Tibial artery (tissue), 4 donors: ENCODE measurements at regions not wholly inside any gene's neighbourhood (a gene's known extent, or its start where the extent isn't known, plus 50 kb on each side); places are given as distances from the start of the nearest gene placed in this dataset.

Source experiments
- DNase-seq, 2 donors: peaks; one replicate each; pipeline ENCODE4 v3.0.0-alpha.2; 2019
- H3K27ac ChIP-seq, 2 donors: fragments of 200-600 bp; sonication (generic) in 1 of 2; 1 replicate in 1 of 2; 2 replicates in 1 of 2; pipeline ENCODE4 v1.5.1; 2018 to 2019; ENCODE audit warnings: mild to moderate bottlenecking in 1 of 2
- H3K27me3 ChIP-seq, 2 donors: fragments of 200-600 bp; sonication (generic) in 1 of 2; one replicate each; pipeline versions ENCODE4 v1.5.1 to v1.6.0; 2016 to 2019
- H3K36me3 ChIP-seq, 3 donors: fragments of 200-600 bp; sonication (generic) in 2 of 3; one replicate each; pipeline ENCODE4 v1.5.1; 2016 to 2019; ENCODE audit warnings: mild to moderate bottlenecking in 2 of 3
- H3K4me1 ChIP-seq, 4 donors: fragments of 200-600 bp; sonication (generic) in 2 of 4; 1 replicate in 3 of 4; 2 replicates in 1 of 4; pipeline ENCODE4 v1.5.1; 2016 to 2019
- H3K4me3 ChIP-seq, 2 donors: fragments of 200-600 bp; sonication (generic) in 1 of 2; 1 replicate in 1 of 2; 2 replicates in 1 of 2; pipeline ENCODE4 v1.5.1; 2018 to 2019; ENCODE audit warnings: mild to moderate bottlenecking in 2 of 2
- H3K9me3 ChIP-seq, 3 donors: fragments of 200-600 bp; sonication (generic) in 1 of 3; one replicate each; pipeline ENCODE4 v1.5.1; 2016 to 2019
- intact Hi-C: fragments of 100-400 bp; cut with DNase I; formaldehyde crosslinking; loops from one replicate; pipeline ENCODE4 v1.15.0; 2023; ENCODE audit warnings: low total_unique reads
- TF ChIP-seq, protein P1 (sequence below), 2 experiments: fragments of 200-600 bp in 1 of 2; fragments of 450-650 bp in 1 of 2; IDR thresholded peaks; one replicate each; pipeline ENCODE4 v1.5.1; 2017 to 2019; ENCODE audit warnings: antibody characterized with exemption in 2 of 2, mild to moderate bottlenecking in 1 of 2, moderate library complexity in 1 of 2

DNA sequence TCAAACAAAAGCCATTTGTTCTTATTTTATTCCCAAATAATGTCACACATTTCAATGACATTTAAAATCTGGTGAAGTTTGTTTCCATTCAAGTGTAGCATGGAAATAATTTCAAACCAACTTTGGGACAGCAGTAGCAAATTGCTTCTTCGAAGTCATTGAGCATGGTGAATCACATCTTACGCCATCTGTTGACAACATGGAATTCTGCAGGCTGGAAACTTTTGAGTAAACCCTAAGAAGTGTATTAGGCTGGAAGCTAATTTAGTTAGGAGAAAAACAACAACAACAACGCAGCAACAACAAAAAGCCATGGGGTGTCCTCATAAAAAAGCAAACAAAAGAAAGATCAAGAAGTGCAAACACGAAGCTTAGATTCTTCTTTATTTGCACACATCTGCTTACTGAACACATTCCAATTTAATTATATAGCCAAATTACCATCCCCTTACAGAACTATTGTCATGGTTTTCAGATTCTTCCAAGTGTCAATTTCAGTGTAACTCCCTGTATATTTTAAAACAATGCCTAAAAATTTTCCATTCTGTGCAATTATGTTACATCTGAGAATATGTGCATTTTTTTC is 659.0 kb upstream of the CDH7 start:
- Histone ChIP-seq H3K27me3 (no peaks in the 10 kb centered on the region), H3K27ac (no peak overlapping the region), H3K36me3 (no peaks in the 10 kb centered on the region), H3K4me3 (no peak overlapping the region), H3K9me3 (no peaks in the 10 kb centered on the region), H3K4me1 (no peaks in the 10 kb centered on the region)
- TF ChIP-seq, protein P1, sequence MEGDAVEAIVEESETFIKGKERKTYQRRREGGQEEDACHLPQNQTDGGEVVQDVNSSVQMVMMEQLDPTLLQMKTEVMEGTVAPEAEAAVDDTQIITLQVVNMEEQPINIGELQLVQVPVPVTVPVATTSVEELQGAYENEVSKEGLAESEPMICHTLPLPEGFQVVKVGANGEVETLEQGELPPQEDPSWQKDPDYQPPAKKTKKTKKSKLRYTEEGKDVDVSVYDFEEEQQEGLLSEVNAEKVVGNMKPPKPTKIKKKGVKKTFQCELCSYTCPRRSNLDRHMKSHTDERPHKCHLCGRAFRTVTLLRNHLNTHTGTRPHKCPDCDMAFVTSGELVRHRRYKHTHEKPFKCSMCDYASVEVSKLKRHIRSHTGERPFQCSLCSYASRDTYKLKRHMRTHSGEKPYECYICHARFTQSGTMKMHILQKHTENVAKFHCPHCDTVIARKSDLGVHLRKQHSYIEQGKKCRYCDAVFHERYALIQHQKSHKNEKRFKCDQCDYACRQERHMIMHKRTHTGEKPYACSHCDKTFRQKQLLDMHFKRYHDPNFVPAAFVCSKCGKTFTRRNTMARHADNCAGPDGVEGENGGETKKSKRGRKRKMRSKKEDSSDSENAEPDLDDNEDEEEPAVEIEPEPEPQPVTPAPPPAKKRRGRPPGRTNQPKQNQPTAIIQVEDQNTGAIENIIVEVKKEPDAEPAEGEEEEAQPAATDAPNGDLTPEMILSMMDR (IDR thresholded peaks at IDR 0.05), result no peak
- intact Hi-C loops, result no loop called here
- no peak for DNase-seq

DNA sequence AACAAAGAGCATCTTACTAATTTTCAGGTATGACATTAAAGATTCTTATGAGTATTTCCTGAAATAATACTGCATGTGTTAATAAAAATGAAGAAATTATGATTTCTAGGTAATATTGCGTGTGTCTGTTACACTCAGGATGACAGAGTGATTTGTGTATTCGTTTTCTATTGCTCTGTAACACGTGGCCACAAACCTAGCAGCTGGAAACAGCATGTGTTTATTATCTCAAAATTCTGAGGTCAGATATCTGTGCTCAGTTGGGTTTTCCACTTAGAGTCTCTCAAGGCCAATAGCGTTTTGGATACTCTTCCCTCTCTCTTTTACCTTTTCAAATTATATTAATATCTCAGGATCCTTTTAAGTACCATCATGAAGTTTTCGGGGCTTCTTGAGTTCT is 667.9 kb upstream of the CDH7 start:
- Histone ChIP-seq H3K4me1 (no peaks in the 10 kb centered on the region), H3K9me3 (no peaks in the 10 kb centered on the region), H3K27me3 (no peaks in the 10 kb centered on the region), H3K4me3 (no peak overlapping the region), H3K27ac (no peak overlapping the region), H3K36me3 (no peaks in the 10 kb centered on the region)
- intact Hi-C loops, result no loop called here
- TF ChIP-seq, protein P1 (IDR thresholded peaks at IDR 0.05), result no peak
- DNase-seq, result no peak

DNA sequence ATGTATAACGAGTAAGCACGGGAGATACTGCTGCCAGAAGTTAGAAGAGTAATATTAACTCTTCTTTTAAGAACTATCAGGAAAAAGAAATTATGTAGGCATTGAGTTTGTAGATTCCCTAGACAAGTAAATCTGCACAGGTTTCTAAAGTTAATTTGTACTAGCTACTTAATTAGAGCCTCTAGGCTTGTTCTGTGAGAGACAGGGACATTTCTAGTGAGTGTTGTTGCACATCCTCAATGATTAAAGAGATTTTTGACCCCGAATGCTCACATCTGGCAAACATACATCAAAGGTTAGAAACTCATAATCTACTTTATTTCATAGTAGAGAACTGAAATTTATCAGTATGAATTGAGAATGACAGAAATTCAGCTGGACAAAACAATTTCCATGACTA is 669.0 kb upstream of the CDH7 start:
- H3K36me3 ChIP-seq, result no peaks in the 10 kb centered on the region
- no peaks in the 10 kb centered on the region for H3K27me3 ChIP-seq
- TF ChIP-seq, protein P1 (IDR thresholded peaks at IDR 0.05), result no peak
- no peak for DNase-seq
- H3K9me3 ChIP-seq, result no peaks in the 10 kb centered on the region
- intact Hi-C loops, result no loop called here
- no peaks in the 10 kb centered on the region for H3K4me1 ChIP-seq
- no peak overlapping the region for H3K4me3 ChIP-seq
- no peak overlapping the region for H3K27ac ChIP-seq

DNA sequence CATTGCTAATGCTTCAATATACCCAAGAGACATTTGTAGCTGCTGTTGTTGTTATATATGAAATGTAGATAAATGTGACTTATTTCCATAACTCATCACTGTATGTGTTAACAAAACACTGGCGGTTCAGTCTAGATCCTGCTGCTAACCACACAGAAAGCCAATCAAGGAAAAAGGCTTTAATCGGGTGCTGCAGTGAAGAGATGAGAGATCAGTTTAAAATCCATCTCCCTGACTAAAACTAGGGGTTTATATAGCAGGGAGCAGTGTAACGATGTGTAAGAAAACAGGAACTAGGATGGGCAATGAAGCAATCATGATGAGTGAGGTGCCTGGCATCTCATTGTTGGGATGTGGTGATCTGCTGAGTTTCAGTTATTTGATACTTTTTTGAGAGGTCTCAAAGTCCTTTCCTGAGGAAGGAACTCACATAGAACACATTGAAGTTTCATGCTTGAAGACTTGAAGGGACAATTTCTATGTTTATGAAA is 677.7 kb upstream of the CDH7 start:
- no peaks in the 10 kb centered on the region for H3K27me3 ChIP-seq
- H3K9me3 ChIP-seq, result no peaks in the 10 kb centered on the region
- TF ChIP-seq, protein P1 (IDR thresholded peaks at IDR 0.05), result no peak
- no peaks in the 10 kb centered on the region for H3K4me1 ChIP-seq
- H3K27ac ChIP-seq, result no peak overlapping the region
- H3K4me3 ChIP-seq, result no peak overlapping the region
- intact Hi-C loops, result no loop called here
- no peak for DNase-seq
- no peaks in the 10 kb centered on the region for H3K36me3 ChIP-seq

DNA sequence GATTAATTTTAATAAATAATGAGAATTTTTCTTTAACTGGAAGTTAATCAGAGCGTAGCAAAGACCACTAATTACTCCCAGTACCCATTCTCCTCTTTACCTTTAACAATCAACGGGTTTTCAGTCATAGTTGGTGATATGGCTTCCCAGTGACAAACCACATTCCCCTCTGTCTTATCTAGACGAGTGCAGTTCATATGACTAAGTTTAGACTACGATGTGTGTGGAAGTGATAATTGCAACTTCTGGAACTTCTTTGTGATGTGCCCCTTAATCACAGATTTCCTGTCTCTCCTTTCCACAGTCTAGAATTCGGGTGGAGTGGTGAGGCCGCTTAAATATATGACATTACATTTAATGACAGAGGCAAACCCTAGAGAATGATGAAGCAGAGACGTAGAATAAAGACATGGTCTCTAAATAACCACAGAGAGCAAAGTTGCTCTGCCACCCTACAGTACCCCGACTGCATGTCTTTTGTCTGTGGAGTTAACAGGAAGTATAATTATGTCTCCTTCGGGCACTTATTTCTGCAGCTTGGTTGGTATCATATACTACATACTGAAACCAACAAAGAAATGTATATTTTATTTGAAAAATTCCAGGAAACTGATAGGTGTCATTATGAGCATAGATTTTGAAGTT is 693.3 kb upstream of the CDH7 start:
- no peak overlapping the region for H3K27ac ChIP-seq
- no peaks in the 10 kb centered on the region for H3K9me3 ChIP-seq
- H3K4me1 ChIP-seq, result no peaks in the 10 kb centered on the region
- no peak for DNase-seq
- H3K27me3 ChIP-seq, result no peaks in the 10 kb centered on the region
- intact Hi-C loops, result no loop called here
- TF ChIP-seq, protein P1 (IDR thresholded peaks at IDR 0.05), result no peak
- no peaks in the 10 kb centered on the region for H3K36me3 ChIP-seq
- no peak overlapping the region for H3K4me3 ChIP-seq
